B cell (primary cell): ENCODE measurements at regions not wholly inside any gene's neighbourhood (a gene's known extent, or its start where the extent isn't known, plus 50 kb on each side); places are given as distances from the start of the nearest gene placed in this dataset.

Source experiments
- EZH2 ChIP-seq: IDR thresholded peaks from 2 replicates; pipeline ENCODE4 v1.6.1; 2012; ENCODE audit warnings: borderline replicate concordance, low read depth, mild to moderate bottlenecking, moderate library complexity, low read length; ENCODE audit not compliant: insufficient read depth, poor library complexity, severe bottlenecking
- TF ChIP-seq, protein P1 (sequence below): fragments of 200-600 bp; IDR thresholded peaks from one replicate; pipeline ENCODE4 v1.8.0; 2022; ENCODE audit warnings: antibody characterized with exemption, mild to moderate bottlenecking

- TF ChIP-seq, protein P1, sequence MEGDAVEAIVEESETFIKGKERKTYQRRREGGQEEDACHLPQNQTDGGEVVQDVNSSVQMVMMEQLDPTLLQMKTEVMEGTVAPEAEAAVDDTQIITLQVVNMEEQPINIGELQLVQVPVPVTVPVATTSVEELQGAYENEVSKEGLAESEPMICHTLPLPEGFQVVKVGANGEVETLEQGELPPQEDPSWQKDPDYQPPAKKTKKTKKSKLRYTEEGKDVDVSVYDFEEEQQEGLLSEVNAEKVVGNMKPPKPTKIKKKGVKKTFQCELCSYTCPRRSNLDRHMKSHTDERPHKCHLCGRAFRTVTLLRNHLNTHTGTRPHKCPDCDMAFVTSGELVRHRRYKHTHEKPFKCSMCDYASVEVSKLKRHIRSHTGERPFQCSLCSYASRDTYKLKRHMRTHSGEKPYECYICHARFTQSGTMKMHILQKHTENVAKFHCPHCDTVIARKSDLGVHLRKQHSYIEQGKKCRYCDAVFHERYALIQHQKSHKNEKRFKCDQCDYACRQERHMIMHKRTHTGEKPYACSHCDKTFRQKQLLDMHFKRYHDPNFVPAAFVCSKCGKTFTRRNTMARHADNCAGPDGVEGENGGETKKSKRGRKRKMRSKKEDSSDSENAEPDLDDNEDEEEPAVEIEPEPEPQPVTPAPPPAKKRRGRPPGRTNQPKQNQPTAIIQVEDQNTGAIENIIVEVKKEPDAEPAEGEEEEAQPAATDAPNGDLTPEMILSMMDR, result no peak
- TF ChIP-seq EZH2, result no peak
Observed at GRCh38 chr21:20086508-20086907, 911.7 kb upstream of the NCAM2 start.
